HG03521 (cell line): ENCODE measurements at regions not wholly inside any gene's neighbourhood (a gene's known extent, or its start where the extent isn't known, plus 50 kb on each side); places are given as distances from the start of the nearest gene placed in this dataset.
"Not testable (repeated sequence)": the region's sequence is repeated elsewhere in the genome, so short reads cannot be mapped to it uniquely, and the experiment has no call there.

Source experiments
- ATAC-seq: cut with Tn5 transposase; IDR thresholded peaks from one replicate; pipeline ENCODE4 v1.9.1; 2021; ENCODE audit warnings: mild to moderate bottlenecking, moderate library complexity; ENCODE audit not compliant: unreplicated experiment

GRCh38 chr5:91927439-91927838 lies 544.3 kb upstream of the ARRDC3 start:
- no peak for ATAC-seq

- no peak for ATAC-seq
These were observed 542.1 kb upstream of the ARRDC3 start for GRCh38 chr5:91925249-91925648.

DNA sequence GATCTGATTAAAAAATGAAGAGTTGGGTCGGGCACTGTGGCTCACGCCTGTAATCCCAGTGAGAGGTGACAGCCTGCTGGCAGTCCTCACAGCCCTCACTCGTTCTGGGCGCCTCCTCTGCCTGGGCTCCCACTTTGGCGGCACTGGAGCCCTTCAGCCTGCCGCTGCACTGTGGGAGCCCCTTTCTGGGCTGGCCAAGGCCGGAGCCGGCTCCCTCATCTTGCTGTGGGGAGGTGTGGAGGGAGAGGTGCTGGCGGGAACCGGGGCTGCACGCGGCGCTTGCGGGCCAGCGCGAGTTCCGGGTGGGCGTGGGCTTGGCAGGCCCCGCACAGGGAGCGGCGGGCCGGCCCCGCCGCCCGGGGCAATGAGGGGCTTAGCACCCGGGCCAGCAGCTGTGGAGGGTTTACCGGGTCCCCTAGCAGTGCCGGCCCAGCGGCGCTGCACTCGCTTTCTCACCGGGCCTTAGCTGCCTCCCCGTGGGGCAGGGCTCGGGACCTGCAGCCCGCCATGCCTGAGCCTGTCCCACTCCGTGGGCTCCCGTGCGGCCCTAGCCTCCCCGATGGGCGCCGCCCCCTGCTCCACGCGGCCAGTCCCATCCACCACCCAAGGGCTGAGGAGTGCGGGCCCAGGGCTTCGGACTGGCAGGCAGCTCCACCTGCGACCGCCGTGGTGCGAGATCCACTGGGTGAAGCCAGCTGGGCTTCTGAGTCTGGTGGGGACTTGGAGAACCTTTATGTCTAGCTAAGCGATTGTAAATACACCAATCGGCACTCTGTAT lies 534.1 kb upstream of the ARRDC3 start:
- ATAC-seq, result not testable (repeated sequence)

- ATAC-seq, result no peak
These were observed 527.5 kb upstream of the ARRDC3 start for GRCh38 chr5:91910655-91911054.

DNA sequence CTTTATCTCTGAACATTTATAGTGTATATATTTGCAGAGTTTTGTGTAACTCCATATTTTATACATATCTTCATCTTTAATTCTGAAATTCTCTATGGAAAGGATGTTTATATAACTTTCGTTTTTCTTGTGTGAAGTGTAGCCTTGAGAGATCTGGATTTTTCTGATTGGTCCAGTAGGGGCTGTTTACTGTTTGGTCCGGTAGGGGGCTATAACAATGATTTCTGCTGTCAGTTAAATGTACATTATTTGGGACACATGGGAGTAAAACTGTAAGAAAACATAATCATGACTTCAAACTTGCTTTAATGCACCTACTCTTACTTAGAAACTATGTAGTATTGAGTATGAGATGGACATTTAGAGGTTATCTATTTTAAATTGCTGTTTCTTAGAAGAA lies 527.1 kb upstream of the ARRDC3 start:
- no peak for ATAC-seq

DNA sequence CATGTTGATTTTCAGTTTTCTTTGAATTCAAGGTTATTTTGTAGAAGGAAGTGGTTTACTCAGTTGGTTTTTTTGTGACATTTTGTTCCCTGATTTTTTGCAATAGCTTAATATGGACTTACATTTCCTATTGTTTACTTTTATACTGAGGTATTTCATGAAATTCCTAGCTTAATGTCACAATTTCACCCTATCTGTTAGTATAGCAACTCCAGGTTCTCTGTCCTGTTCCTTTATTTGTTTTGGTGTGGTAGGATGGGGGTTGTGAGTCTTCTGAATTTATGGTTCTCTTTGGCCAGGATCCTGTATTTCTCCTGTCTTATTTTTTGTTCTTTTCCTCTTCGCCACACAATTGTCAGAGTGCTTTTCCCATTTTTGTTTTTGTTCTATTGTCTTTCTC lies 523.4 kb upstream of the ARRDC3 start:
- ATAC-seq, result no peak

- ATAC-seq, result no peak
These were observed 522.9 kb upstream of the ARRDC3 start for GRCh38 chr5:91906027-91906426.

- no peak for ATAC-seq
These were observed 515.8 kb upstream of the ARRDC3 start for GRCh38 chr5:91898898-91899297.

GRCh38 chr5:91898019-91898418 lies 514.9 kb upstream of the ARRDC3 start:
- no peak for ATAC-seq

GRCh38 chr5:91888810-91889209 lies 505.7 kb upstream of the ARRDC3 start:
- no peak for ATAC-seq

GRCh38 chr5:91885291-91886265 lies 502.5 kb upstream of the ARRDC3 start:
- no peak for ATAC-seq

- ATAC-seq, result no peak
These were observed 500.9 kb upstream of the ARRDC3 start for GRCh38 chr5:91884036-91884435.

DNA sequence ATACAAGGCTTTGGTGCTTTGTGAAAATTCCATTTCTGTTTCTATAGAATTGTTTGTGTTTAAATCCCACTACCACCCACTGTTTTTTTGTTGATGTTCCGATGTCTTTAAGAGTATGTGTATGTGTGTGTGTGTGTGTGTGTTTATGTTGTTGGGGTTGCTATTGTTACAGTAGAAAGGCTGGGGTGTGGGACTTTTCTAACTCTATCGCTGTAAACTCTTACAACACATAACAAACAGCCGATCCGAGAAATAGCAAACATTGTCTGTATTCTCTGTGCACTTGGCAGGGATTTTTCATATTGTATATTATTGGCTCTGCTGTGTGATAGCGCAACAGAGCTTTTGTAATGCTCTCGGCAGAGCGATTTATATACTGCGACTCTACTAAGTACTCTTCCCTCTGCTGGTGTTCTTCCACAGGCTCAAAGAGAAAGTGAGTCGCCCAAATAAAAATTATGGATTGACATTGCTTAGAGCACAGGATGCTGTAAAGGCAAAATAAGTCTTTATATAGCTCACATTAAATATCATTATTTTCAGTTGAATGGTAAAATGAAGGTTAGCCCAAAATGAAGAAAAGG lies 492.2 kb upstream of the ARRDC3 start:
- ATAC-seq, result no peak

GRCh38 chr5:91867799-91868198 lies 484.7 kb upstream of the ARRDC3 start:
- ATAC-seq, result no peak

- ATAC-seq, result no peak
These were observed 482.8 kb upstream of the ARRDC3 start for GRCh38 chr5:91865915-91866314.

DNA sequence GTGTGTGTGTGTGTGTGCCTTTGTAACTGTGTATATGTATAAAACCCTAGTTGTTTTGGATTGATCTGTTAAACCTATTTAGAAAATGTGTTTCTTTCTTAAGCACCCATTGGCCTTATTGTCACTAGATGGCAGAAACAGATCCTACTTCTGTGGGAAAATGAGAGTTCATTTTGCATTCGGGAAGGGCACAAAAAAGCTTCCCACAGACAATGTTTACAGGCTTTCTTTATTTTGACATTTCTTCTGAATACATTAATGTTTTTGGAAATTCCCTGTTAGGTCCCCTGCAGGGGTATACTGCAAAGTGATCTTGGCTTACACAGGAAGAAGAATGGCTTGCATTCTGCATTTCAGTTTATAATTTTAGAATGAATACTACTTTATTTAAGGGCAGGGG lies 481.8 kb upstream of the ARRDC3 start:
- no peak for ATAC-seq

GRCh38 chr5:91851670-91852069 lies 468.6 kb upstream of the ARRDC3 start:
- ATAC-seq, result no peak

DNA sequence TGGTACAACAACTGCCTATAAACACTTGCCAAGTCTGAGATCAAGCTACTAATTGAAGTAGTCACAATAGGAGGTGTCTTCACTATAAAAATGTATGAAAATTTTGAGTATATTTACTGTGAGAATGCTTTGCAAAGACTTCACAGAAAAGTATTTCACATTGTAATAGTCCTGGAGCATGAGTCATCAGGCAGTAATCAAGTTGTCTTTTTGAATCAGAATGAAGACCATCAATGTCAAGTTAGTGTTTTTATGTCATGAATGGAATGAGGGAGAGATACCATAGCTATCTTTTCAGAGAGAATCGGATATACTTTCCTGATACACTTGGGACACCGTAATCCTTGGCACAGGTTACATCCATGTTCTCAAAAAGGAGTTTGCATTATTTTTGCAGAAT lies 466.9 kb upstream of the ARRDC3 start:
- no peak for ATAC-seq

DNA sequence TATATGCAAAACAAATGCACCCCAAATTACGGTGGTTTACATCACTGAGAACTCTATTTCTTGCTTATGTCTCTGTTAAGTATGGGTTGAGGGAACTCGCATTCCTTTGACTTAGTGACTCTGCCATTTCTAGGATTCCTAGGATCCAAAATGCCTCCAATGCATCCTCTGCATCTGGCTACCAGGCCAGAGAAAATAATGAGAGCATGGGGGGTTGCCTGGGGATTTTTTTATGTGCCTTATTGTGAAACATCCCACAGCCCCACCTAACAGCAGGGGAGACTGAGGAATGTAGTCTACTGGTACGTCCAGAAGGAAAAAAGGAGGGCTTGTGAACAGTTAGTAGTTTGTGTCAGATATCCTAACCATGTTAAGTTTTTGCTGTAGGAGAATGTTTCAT lies 466.0 kb upstream of the ARRDC3 start:
- ATAC-seq, result no peak

- ATAC-seq, result no peak
These were observed 465.3 kb upstream of the ARRDC3 start for GRCh38 chr5:91848453-91848852.

DNA sequence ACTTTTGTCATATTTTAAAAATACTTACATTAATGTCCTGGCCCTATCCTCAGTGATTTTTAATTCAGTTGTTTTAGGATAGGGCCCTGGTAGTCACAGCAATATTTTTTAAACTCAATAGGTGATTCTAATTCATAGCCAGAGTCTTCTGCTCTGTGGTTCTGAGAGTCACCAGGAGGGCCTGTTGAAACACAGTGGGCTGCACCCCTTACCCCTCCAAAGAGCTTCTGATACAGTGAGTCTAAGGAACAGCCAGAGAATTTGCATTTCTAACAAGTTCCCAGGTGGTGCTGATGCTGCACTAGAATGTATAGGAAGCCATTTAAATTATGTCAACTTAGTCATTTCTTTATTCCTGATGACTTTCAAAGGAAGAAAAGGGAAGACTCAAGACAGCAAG lies 458.3 kb upstream of the ARRDC3 start:
- no peak for ATAC-seq

DNA sequence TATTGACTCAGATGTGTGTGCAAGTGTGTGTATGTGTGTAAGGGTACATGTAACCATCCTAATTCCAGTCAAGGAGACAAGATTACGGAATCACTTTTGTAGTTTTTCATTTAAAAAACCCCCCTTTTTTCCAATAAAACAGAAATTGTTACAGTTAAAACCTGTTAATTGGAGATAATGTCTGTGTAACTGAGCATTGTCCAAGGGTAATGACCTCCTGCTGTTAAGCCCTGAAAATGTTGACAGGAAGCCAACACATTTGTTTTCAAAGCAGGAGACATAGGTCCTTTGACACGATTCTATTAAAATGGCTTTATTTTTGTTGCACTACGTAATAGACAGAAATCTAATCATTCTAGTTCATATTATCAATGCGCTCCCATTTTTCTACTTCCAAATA lies 457.3 kb upstream of the ARRDC3 start:
- no peak for ATAC-seq
